Panc1 (cell line): ENCODE measurements at regions not wholly inside any gene's neighbourhood (a gene's known extent, or its start where the extent isn't known, plus 50 kb on each side); places are given as distances from the start of the nearest gene placed in this dataset.

Experiments
- ATAC-seq: fragments of 200-7000 bp; cut with Tn5 transposase; 2 replicates; pipeline ENCODE4 v1.9.1; 2020; ENCODE audit warnings: mild to moderate bottlenecking, moderate library complexity
- BruUV-seq: library from RNA; stranded (reverse); fragments of 400-500 nt; replicated peaks from 2 replicates; lab custom pipeline; 2021; lab: Mats Ljungman, UMichigan
- CTCF ChIA-PET: fragments of 300-600 bp; sonication (Branson Sonifier 250); formaldehyde crosslinking; loops from one replicate; lab custom pipeline; 2022; ENCODE audit warnings: antibody characterized with exemption; lab: Charles Lee
- POLR2A ChIA-PET: fragments of 300-600 bp; sonication (Branson Sonifier 250); formaldehyde crosslinking; loops from one replicate; lab custom pipeline; 2022; ENCODE audit warnings: antibody characterized with exemption; lab: Charles Lee
- DNase-seq: peaks from one replicate; pipeline ENCODE4 v3.0.0-alpha.2; 2010; ENCODE audit warnings: low read depth, low spot score
- H3K27ac ChIP-seq: 2 replicates; pipeline ENCODE4 v1.5.1; 2011; ENCODE audit warnings: mild to moderate bottlenecking, low read length, inconsistent platforms
- H3K27me3 ChIP-seq: fragments of 200-500 bp; sonication (Bioruptor generic); 2 replicates; pipeline ENCODE4 v1.6.0; 2014; ENCODE audit warnings: low read length, inconsistent platforms; ENCODE audit not compliant: control insufficient read depth, insufficient read depth
- H3K36me3 ChIP-seq: fragments of 200-500 bp; sonication (Bioruptor generic); 2 replicates; pipeline ENCODE4 v1.5.1; 2014; ENCODE audit warnings: inconsistent platforms, mild to moderate bottlenecking, low read length, moderate library complexity; ENCODE audit not compliant: control insufficient read depth, insufficient read depth
- H3K4me1 ChIP-seq: 2 replicates; pipeline ENCODE4 v1.5.1; 2011; ENCODE audit warnings: inconsistent platforms, mild to moderate bottlenecking, low read length, moderate library complexity; ENCODE audit not compliant: control insufficient read depth, insufficient read depth
- H3K4me3 ChIP-seq, 2 experiments: 2 replicates each; pipeline ENCODE4 v1.5.1; 2011 to 2012; ENCODE audit warnings: low read depth in 2 of 2, low read length in 2 of 2, mild to moderate bottlenecking in 2 of 2, inconsistent platforms in 1 of 2, moderate library complexity in 1 of 2
- H3K9me3 ChIP-seq: fragments of 200-500 bp; sonication (Bioruptor generic); 2 replicates; pipeline ENCODE4 v1.5.1; 2014; ENCODE audit warnings: low read depth, mild to moderate bottlenecking, inconsistent platforms, low read length, moderate library complexity; ENCODE audit not compliant: control insufficient read depth, insufficient read depth
- POLR2AphosphoS5 ChIP-seq: IDR thresholded peaks from 2 replicates; pipeline ENCODE4 v1.6.1; 2012; ENCODE audit warnings: mild to moderate bottlenecking, low read depth, low read length, moderate library complexity
- SIN3A ChIP-seq: IDR thresholded peaks from 2 replicates; pipeline ENCODE4 v1.6.1; 2012; ENCODE audit warnings: low read depth, mild to moderate bottlenecking, low read length, moderate library complexity, borderline replicate concordance; ENCODE audit not compliant: insufficient read depth
- TCF7L2 ChIP-seq: IDR thresholded peaks from 2 replicates; pipeline ENCODE4 v1.6.1; 2011; ENCODE audit warnings: mild to moderate bottlenecking, low read depth, low read length, inconsistent platforms
- in situ Hi-C: cut with HindIII; loops from 2 replicates; pipeline ENCODE4 v1.10.0; 2016; ENCODE audit warnings: low sequenced_read_pairs, low pct_unique_long_range_greater_than_20kb
- intact Hi-C: fragments of 100-400 bp; cut with micrococcal nuclease; formaldehyde crosslinking; loops from one replicate; pipeline ENCODE4 v1.10.0; 2022; ENCODE audit not compliant: unreplicated experiment
- TF ChIP-seq, protein P1 (sequence below), 2 experiments: IDR thresholded peaks; 2 replicates each; pipeline ENCODE4 v1.6.1; 2011 to 2012; ENCODE audit warnings: low read depth in 2 of 2, control low read depth in 1 of 2, low read length in 1 of 2, mild to moderate bottlenecking in 1 of 2, moderate library complexity in 1 of 2; ENCODE audit not compliant: insufficient read depth in 1 of 2
- TF ChIP-seq, protein P2 (sequence below): fragments of 450-650 bp; IDR thresholded peaks from 2 replicates; pipeline ENCODE4 v1.5.1; 2017; ENCODE audit warnings: mild to moderate bottlenecking

DNA sequence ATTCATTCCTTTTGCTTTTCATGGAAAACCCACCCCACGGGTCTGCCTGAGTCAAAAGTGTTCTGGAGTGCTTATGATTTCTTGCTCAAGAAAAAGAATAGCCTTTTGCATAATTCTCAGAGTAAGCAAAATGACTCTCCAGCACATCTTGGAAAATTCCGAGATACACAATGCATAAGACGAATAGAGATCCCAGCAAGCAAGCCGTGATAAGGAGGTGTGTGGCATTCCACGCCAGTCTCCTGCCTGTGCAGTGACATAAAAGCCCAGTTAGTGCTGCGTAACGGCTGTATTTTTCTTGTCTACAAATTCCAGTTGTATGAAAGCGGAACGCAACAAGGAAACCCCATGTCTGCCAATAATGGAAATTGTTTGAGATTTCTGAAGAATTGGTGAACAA is 237.9 kb upstream of the GATB start:
- ChIA-PET CTCF (no interaction called here), POLR2A (no interaction called here)
- DNase-seq (no peak), ATAC-seq (no peak)
- H3K36me3 ChIP-seq, result no peaks in the 10 kb centered on the region
- H3K4me3 ChIP-seq, result no peak overlapping the region
- intact Hi-C loops, result no loop called here
- H3K9me3 ChIP-seq, result no peaks in the 10 kb centered on the region
- in situ Hi-C loops, result no loop called here
- no peaks in the 10 kb centered on the region for H3K4me1 ChIP-seq
- no peak overlapping the region for H3K27ac ChIP-seq
- no peak for TF ChIP-seq TCF7L2
- TF ChIP-seq, protein P1, sequence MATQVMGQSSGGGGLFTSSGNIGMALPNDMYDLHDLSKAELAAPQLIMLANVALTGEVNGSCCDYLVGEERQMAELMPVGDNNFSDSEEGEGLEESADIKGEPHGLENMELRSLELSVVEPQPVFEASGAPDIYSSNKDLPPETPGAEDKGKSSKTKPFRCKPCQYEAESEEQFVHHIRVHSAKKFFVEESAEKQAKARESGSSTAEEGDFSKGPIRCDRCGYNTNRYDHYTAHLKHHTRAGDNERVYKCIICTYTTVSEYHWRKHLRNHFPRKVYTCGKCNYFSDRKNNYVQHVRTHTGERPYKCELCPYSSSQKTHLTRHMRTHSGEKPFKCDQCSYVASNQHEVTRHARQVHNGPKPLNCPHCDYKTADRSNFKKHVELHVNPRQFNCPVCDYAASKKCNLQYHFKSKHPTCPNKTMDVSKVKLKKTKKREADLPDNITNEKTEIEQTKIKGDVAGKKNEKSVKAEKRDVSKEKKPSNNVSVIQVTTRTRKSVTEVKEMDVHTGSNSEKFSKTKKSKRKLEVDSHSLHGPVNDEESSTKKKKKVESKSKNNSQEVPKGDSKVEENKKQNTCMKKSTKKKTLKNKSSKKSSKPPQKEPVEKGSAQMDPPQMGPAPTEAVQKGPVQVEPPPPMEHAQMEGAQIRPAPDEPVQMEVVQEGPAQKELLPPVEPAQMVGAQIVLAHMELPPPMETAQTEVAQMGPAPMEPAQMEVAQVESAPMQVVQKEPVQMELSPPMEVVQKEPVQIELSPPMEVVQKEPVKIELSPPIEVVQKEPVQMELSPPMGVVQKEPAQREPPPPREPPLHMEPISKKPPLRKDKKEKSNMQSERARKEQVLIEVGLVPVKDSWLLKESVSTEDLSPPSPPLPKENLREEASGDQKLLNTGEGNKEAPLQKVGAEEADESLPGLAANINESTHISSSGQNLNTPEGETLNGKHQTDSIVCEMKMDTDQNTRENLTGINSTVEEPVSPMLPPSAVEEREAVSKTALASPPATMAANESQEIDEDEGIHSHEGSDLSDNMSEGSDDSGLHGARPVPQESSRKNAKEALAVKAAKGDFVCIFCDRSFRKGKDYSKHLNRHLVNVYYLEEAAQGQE (IDR thresholded peaks at IDR 0.05; ENCODE audit: insufficient read depth in 1 of 2, low read depth in 2 of 2, low read length in 1 of 2), result no peak
- no peak for TF ChIP-seq POLR2AphosphoS5
- no peak for TF ChIP-seq SIN3A
- no TSS peak for BruUV-seq
- H3K27me3 ChIP-seq, result no peaks in the 10 kb centered on the region; the same call in 1 of the 2 replicates

DNA sequence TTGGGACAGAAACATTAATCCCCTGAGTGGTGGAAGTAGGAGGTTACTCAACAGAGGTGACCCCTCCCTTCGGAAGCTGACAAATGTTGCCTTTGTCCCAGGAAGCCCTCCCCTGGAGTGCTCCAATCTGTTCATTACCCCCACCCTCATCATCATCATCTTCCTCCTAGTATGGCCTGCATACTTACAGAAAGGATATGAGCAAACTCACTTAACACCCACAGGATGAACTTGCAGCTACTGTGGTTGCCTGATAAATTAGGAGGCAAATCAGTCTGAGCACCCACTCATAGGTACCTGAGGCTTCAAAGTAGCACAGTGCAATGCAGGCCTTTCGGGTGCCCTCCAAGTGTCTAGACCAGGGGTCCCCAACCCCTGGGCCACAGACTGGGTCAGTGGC is 236.7 kb upstream of the GATB start:
- Histone ChIP-seq H3K27ac (no peak overlapping the region), H3K36me3 (no peaks in the 10 kb centered on the region), H3K4me1 (no peaks in the 10 kb centered on the region), H3K27me3 (no peaks in the 10 kb centered on the region; the same call in 1 of the 2 replicates), H3K9me3 (no peaks in the 10 kb centered on the region), H3K4me3 (no peak overlapping the region)
- ChIA-PET POLR2A (no interaction called here), CTCF (no interaction called here)
- TF ChIP-seq POLR2AphosphoS5 (no peak), TCF7L2 (no peak), SIN3A (no peak)
- TF ChIP-seq, protein P1 (IDR thresholded peaks at IDR 0.05; ENCODE audit: insufficient read depth in 1 of 2, low read depth in 2 of 2, low read length in 1 of 2), result no peak
- TF ChIP-seq, protein P2, sequence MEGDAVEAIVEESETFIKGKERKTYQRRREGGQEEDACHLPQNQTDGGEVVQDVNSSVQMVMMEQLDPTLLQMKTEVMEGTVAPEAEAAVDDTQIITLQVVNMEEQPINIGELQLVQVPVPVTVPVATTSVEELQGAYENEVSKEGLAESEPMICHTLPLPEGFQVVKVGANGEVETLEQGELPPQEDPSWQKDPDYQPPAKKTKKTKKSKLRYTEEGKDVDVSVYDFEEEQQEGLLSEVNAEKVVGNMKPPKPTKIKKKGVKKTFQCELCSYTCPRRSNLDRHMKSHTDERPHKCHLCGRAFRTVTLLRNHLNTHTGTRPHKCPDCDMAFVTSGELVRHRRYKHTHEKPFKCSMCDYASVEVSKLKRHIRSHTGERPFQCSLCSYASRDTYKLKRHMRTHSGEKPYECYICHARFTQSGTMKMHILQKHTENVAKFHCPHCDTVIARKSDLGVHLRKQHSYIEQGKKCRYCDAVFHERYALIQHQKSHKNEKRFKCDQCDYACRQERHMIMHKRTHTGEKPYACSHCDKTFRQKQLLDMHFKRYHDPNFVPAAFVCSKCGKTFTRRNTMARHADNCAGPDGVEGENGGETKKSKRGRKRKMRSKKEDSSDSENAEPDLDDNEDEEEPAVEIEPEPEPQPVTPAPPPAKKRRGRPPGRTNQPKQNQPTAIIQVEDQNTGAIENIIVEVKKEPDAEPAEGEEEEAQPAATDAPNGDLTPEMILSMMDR, result no peak
- no peak for DNase-seq
- in situ Hi-C loops, result no loop called here
- intact Hi-C loops, result no loop called here
- BruUV-seq, result no TSS peak
- no peak for ATAC-seq
